ENCODE measurements at regions not wholly inside any gene's neighbourhood (a gene's known extent, or its start where the extent isn't known, plus 50 kb on each side); places are given as distances from the start of the nearest gene placed in this dataset.

DNA sequence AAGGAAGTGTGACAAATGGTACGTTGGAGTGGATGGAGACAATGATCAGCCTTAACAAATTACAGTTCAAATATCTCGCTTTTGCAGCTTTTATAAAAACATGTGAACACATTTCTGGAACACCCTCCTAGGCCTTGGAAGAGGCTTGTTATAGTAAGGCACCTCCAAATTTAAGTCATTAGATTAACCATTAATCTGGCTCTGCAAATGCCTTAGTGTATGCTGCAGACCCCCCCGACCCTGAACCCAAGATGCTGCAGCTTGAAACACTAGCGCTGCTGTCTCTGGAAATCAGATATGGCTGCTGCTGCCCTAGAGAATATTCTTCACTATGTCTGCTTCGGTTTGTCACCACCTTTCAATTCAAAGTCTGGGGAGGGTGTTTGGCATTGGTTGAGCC, 196.4 kb downstream of the MIS18A start:
- TF ChIP-seq, protein P1, sequence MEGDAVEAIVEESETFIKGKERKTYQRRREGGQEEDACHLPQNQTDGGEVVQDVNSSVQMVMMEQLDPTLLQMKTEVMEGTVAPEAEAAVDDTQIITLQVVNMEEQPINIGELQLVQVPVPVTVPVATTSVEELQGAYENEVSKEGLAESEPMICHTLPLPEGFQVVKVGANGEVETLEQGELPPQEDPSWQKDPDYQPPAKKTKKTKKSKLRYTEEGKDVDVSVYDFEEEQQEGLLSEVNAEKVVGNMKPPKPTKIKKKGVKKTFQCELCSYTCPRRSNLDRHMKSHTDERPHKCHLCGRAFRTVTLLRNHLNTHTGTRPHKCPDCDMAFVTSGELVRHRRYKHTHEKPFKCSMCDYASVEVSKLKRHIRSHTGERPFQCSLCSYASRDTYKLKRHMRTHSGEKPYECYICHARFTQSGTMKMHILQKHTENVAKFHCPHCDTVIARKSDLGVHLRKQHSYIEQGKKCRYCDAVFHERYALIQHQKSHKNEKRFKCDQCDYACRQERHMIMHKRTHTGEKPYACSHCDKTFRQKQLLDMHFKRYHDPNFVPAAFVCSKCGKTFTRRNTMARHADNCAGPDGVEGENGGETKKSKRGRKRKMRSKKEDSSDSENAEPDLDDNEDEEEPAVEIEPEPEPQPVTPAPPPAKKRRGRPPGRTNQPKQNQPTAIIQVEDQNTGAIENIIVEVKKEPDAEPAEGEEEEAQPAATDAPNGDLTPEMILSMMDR (conservative IDR thresholded peaks at IDR 0.05; ENCODE audit: low read depth, low read length) = no peak
- no peak for TF ChIP-seq EZH2 (IDR thresholded peaks at IDR 0.05; ENCODE audit: borderline replicate concordance, low read depth, low read length, poor library complexity, severe bottlenecking)

All from A673 (cell line).